NCI-H345 treated with DMSO at 0.1 percent for 48 hours (cell line): ENCODE measurements at regions not wholly inside any gene's neighbourhood (a gene's known extent, or its start where the extent isn't known, plus 50 kb on each side); places are given as distances from the start of the nearest gene placed in this dataset.

ENCODE experiments used
- DNase-seq: peaks from one replicate; lab custom pipeline; 2025; ENCODE audit not compliant: unreplicated experiment; lab: John Stamatoyannopoulos, UW

DNA sequence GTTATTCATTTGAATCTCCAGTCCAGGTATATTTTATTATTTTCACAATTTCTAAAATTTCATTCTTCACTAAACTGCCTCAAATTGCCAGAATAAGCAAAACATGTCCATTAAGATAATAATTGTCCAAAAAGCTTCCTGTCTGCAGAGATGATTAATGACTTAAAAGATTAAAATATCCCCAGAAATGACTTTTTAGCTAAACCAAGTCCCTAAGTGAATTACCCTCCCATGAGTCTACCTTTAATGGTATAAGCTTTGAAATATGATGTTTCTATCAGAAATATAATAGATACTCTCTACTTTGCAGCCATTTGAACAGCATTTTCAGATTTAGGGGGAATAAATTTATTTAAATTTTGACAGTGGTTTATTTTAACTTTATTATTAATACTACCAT is 289.2 kb upstream of the EMCN start:
- no peak for DNase-seq

DNA sequence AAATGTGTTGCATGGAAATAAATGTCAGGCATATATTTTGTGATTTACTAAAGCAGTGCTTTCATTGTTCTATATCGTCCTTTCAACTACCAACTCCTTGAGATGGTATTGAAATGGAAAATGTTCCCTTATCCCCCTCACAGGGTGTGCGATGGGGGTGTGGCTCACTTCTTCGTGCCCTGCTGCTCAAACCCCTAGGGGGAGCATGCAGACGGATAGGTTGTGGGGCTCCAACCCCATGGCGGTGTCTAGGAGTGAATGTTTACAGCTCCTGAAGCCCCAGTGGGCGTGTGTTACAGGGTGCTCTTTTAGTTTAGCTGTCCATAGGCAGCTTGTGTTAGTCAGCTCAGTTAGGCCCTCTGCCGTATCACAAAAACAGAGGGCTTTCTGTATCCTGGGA is 287.7 kb upstream of the EMCN start:
- no peak for DNase-seq

DNA sequence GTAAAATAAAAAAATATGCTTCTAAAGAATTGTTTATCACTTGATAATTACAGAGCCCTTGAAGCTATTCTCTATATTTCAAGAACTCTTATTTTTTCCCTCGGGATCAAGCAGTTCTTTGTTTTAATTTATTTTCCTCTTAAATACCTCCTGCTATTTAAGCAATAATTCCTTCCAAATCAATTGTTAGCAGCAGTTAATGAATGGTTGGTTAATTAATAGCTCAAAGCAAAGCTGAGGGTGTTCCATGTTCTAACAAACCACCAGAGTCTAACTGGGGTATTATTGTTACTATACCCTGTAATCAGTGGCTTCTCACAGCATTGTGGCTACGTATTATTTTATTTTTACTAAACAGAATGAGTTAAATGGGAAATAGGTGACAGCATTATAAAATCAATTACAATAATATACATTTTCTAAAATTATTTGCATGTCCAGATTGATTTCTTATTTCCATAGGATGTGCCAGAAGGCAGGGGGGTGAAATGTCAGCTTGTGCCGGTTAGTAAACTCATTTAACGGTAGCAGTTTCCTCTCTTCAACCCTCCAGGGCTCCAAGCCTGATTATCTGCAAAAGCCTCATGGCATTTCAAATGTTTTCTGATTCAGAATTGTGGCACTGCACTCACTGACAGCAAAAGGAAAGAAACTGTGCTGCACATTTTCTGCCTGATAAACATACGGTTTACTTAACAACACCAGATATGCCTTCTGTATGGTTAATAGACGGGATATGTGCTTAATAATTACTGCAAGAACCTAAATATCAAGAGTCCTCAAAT is 286.9 kb upstream of the EMCN start:
- DNase-seq: no peak

DNA sequence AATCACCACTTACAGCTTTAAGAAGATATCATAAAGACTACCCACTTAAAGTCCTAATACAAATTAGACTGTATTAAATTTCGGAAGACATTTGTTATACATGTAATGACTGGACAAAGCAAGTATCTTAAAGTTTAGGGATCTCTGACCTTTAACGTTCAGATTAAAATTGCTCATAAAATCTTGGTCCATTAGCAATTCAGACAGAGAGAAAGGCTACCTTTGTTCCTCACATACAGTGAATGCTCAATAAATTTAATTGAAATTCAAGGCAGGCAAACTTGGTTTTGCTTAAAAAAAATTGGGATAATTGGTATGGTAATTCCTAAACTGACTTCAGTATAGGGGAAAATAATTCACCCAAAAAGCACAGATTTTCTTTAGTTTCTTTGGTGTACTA is 285.9 kb upstream of the EMCN start:
- DNase-seq: no peak

DNA sequence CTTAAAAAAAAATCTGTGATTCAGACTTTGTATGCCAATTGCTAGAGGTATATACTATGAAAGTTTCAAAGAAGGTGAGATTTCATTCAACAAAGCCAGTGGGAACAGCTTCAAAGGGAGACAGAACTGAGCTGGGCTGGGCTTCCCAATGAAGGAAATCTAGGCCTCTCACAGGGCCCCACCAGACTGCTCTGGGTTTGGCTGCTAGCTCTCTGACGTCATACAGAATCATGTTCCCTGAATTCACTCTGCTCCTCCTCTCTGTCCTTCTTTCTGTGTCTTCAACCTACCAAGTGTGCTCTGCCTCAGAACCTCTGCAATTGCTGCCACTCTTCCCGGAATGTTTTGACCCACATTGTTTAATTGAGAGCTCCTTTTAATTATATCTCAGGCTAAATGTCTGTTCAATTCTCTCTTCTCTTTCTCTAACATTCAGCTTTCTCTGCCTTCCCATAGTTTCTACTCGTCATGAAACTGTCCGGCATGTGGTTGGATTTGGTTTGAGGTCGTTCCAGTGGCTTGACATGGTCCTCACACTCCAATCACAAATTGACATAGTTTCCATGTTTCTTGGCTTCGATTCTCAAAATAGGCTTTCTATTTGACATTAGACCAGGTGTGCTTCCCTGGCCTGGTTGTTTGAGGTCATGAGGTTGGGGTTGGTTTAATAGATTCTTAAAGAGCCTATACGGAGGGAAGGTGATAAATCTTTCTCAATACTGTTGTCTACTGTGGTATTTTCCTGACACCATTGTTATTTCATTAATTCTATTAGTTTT is 282.1 kb upstream of the EMCN start:
- no peak for DNase-seq

DNA sequence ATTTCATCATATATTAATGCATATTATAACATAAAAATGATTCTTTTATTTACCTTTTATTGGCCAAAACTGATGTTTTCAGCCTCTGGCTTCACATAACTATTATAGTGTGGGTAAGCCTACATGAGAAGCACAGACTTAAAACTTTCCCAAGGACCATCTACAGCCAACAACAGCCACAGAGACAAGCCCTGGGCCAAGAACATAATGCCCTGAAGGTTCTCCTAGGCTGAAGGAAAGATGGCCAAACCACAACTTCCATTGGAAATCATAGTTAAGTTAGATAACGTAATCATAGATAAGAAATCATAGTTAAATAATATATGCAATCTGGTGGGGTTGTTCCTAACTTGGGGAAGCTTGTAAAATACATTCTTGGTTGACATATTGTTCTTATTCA is 280.0 kb upstream of the EMCN start:
- no peak for DNase-seq

DNA sequence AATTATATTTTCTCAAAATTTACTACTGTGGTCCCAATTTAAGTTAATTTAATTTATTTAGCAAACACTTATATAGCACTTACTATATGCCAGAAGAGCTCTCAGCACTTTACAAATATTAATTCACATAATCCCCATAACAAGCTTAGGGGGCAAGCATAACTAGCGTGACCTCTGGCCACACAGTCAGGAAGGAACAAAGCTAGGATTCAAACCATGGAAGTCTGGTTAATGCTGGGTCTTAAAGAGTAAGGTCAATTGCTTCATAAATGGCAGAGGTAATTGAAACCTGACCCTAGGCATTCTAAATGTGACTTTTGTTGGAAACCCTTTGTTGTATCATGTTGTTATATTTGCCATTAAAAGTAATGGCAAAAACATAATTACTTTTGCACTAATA is 279.5 kb upstream of the EMCN start:
- no peak for DNase-seq

DNA sequence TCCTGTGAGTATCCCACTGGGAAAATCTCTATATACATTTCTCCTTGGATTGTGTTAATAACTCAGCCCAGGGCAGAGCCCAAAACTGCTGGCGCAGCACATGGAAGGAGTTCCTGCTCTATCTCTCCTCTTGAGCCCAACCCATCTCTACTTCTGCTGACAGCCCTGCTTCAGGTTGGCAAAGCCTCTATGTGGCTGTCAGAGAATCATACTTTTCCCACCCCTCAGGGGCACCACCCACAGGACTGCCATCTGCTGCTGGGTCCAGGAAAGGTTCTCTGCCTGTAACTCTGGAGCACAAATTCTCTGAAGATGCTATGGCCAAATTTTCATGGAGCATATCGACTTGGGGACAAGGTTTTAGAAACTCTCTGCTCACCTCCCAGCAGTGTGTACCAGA is 278.5 kb upstream of the EMCN start:
- DNase-seq: no peak

DNA sequence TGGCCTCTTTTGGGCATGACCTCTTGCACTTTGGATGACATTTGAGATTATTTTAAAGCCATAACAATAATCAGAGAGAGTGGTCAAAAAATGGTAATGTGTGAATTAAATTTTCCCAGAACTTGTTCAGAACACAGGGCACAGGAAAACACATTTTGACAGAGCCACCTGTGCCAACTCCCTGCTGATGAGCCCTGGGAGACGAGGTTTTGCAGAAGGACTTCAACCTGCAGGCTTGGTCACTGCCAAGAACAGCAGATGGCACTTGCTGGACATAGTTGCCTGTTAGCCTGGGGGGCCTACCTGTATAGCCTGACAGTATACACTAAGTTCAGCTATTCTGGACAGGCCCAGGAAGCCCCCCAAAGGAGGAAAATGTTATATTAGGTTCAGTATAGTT is 277.8 kb upstream of the EMCN start:
- DNase-seq: no peak

DNA sequence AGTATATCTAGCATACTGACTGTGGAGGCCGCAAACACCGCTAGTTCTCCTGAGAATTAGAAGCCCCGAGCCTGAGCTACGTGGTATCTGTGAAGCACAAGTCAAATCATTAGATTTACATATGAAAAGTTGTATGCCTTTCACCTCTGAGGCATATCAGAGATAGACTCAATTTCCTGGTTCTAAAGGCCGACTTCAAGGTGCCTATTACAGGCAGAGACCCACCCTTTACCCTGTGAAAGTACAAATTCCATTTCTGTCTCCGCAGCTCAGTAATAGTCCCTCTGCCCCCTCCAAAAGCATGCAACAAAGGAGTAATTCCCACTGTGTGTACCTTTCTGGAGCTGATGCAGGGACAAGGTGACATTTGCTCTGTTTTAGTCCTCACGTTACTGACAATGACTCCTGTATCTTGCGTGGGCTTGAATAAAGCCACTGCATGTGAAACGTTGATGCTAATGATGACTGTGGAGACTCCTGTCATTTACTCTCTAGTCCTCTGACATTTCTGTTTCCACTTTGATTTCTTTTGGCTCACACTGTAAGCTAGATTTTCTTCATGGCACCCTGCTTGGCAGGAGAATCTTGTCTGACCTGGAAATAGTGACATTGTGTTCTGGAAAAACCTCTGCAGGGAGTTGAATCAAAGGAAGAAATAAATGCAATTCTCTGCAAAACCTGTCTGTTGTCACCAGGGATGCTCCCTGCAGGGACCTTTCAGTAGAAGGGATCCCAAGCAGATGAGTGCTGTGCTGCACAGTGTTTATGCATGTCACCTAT is 273.2 kb upstream of the EMCN start:
- no peak for DNase-seq

DNA sequence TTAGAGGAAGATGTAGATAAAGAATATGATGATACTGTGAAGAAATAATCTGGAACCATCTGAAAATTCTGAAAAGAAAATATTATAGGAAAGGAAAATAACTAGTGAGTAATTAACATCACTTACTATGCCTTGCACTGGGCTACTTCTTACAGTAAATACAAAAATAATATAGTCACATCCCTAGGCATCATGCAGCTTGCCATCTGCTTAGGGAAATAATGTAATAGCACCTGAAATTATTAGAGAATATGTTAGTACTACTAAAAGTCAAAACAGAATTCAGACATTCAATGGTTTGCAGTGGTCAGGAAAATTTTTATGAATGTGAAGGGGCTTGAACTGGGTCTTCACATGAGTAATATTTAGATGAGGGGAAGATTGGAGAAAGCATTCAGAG is 272.2 kb upstream of the EMCN start:
- DNase-seq: no peak

DNA sequence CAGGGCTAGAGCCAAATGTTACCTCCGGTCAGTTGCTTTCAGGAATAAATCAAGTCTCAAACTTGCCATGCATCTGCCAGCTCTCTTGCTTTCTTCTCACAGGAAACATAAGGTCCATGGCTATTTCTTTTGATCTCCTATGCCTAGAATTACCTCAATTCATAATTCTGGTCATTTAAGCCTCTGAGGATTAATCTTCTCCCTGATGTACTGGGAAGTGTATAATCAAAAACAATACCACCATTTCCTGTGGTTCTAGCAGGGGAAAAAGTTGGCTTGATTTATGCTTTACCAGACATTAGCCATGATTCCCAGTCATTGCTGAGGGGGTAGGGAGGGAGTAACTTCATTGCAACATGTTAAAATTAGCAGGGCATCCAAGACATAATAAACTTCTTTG is 268.7 kb upstream of the EMCN start:
- no peak for DNase-seq

DNA sequence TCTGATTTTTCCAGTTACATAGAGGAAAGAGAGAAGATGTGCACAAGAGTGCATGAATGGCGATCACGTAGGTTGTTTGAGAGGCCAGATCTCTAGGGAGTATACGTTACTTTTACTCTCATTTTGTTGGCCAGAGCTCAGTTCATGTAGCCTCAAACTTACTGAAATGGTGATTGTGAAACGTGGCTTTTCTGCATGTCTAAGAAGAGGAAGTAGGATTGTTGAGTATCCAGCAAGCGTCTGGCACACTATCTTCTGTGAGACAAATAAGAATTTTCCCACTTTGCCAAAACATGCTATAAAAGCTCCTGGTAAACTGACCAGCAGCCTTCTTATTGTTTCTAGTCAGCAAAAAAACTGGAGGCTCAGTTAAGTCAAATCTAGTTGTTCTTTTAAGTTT is 264.5 kb upstream of the EMCN start:
- DNase-seq: no peak

DNA sequence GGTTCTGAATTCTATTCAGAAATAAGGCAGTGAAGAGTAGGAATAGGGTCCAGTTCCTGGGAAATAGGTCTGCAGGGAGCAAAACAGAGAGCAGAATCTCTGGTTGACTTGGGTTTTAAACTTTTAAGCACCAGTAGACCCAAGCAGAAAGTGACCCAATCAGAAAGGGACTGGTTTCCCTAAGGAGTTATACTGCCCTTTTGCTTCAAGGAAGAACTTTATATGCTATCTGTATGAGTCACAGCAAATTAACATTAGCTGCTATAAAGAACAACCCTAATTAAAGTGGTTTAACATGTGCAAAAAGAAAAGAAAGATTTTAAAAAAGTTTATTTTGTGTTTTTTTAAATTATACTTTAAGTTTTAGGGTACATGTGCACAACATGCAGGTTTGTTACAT is 263.6 kb upstream of the EMCN start:
- DNase-seq: no peak

DNA sequence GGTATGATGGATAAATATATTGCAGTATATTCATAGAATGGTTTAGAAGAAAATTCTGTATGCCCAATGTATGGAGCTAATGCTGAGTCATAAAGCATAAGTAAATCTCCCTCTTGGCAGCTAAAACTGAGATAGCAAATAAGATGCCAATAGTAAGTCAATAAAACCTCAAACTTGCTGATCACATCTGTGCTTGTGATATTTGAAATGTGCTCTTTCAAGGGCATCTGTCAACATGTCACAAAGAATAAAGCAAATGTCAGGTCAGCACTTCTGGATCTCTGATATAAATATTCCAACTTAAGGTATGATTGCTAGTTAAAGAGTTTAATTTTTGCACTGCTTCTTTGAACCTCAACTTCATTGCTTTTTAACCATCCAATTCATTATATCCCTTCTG is 262.3 kb upstream of the EMCN start:
- DNase-seq: no peak

DNA sequence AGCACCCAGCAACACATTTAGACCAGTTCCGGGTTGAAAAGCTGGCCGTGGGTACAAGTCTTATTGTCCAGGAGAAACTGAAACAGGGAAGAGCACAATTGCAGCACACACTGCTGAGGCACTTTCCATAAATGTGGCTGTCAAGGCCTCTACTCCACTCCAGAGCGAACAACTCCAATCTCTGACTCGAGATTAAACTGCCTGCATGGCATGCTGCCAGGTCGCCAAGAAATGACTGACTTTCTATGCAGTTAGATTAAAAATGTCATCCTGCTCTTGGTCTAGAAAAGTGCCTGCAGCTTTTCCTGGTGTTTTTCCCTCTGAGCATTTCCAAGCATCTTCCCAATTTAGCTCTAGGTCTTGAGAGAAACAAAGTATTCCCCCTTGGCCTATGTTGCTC is 260.6 kb upstream of the EMCN start:
- DNase-seq: no peak

DNA sequence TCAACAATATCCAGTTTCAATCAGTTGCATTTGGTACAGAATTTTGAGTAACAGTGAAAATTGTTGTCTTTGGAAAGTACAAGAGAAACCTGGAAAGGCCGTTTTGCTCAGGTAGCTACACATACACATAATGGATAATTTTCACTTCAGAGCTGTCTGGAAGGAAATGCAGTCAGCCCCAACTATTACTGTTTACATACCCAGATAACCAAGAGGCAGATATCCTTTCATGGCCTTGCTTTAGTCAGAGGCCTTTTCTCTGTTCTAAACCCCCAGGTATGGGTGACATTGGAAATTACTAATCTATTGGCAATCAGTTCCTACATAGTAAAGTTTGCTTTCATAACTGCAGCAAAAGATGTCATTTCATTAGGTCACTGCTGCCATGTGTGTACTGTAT is 244.9 kb upstream of the EMCN start:
- DNase-seq: no peak

DNA sequence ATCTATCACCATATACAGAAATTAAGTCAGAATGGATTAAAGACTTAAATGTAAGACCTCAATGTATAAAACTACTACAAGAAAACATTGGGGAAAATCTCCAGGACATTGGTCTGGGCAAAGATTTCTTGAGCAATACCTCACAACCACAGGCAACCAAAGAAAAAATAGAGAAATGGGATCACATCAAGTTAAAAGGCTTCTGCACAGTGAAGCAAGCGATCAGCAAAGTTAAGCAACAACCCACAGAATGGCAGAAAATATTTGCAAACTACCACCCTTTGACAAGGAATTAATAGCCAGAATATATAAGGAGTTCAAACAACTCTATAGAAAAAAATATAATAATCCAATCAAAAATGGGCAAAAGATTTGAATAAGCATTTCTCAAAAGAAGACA is 236.9 kb upstream of the EMCN start:
- no peak for DNase-seq

DNA sequence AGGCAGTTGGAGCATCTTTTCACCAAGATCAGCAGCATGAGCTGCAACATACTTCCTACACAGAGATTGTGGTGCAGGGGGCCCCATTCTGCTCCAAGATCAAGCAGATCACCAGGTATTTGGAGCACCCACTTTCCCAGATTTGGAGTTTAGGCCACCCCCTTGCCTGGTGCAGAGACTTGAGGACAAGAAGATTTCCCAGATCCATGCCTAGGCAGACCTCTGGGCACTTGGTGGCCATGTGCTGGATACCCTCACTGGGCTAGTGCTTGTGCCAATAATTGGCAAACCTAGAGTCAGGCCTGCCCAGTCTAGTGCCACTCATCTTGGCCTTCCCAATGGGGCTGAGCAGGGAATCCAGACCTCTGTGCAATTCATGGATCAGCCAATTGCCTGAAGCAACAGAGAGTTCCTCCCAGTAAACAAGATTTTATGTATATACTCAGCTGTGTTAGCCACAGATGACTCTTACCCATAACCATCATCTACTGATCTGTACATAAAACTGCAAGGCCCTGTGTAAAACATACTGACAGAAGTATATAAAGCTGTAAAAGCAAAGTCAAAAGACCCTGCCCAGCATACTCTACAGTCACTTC is 228.4 kb upstream of the EMCN start:
- DNase-seq: no peak

DNA sequence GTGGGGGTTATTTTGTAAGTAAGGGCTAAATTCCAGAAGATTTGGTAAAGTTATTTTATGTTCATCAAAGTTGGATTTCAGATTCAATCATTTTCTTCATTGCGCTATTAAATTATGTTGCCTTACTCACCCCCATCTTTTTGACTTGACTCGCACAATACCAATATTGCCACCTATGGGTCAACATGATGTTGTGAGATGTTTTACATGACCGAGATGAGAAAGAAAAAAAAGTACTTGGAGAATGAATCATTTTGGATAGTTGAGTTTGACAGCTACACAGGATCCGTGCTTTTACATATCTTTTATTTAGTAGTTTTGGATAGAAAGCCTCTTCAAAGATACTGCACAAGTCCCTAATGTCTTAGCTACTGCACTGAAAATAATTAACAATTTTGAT is 224.2 kb upstream of the EMCN start:
- DNase-seq: no peak

DNA sequence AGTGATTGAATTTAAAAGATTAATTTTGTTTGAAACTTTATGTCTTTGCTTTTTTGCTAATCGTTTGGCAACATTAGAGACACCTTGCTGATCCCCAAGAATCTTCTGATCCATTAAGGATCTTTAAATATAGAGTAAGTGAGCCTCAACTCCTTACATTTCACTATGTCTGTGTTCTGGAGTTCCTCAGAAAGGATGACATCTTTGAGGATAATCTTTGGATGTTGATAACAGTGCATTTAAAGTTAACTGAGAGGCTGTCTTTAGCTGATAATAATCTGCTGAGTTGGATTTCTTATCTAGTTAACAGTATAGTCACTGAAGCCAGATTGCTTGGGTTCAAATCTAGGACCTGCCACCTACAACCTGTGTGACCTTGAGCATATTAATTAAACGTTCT is 221.6 kb upstream of the EMCN start:
- DNase-seq: no peak
